ENCODE measurements at regions not wholly inside any gene's neighbourhood (a gene's known extent, or its start where the extent isn't known, plus 50 kb on each side); places are given as distances from the start of the nearest gene placed in this dataset.

DNA sequence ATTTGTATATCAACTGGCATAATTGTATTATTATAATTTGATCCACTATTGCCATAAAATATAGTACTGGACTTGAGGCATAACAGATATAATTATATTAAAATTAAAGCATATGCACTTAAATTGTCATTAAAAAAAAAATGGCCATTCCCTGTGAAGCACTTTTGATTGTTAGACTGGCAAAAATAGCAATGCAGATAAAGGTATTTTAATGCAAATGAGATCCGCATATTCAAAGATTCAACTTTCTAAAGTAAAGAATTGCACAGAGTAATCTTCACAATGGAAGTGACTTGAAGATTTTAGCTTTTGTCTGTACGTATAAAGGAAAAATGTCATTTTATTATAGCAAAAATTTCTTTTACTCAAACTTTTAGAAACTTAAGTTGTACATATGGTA lies 871.8 kb upstream of the PABPC4L start:
- Histone ChIP-seq H4K20me1 (ENCODE audit: insufficient read depth) (no peaks in the 10 kb centered on the region), H3K36me3 (ENCODE audit: low read depth) (no peaks in the 10 kb centered on the region), H3K4me2 (no peak overlapping the region), H3F3A (ENCODE audit: insufficient read depth, low read depth) (no peaks in the 10 kb centered on the region), H3K79me2 (ENCODE audit: low read depth) (no peaks in the 10 kb centered on the region), H3K4me3 (no peak overlapping the region), H3K4me1 (replicated peaks; ENCODE audit: insufficient read depth) (no peaks in the 10 kb centered on the region), H3K27ac (no peak overlapping the region), H3K9me3 (ENCODE audit: insufficient read depth, low read depth) (no peaks in the 10 kb centered on the region), H3K9me2 (ENCODE audit: insufficient read depth) (no peaks in the 10 kb centered on the region), H2AFZ (no peak overlapping the region), H3K27me3 (ENCODE audit: insufficient read depth, low read depth) (no peaks in the 10 kb centered on the region)
- TF ChIP-seq, protein P1, sequence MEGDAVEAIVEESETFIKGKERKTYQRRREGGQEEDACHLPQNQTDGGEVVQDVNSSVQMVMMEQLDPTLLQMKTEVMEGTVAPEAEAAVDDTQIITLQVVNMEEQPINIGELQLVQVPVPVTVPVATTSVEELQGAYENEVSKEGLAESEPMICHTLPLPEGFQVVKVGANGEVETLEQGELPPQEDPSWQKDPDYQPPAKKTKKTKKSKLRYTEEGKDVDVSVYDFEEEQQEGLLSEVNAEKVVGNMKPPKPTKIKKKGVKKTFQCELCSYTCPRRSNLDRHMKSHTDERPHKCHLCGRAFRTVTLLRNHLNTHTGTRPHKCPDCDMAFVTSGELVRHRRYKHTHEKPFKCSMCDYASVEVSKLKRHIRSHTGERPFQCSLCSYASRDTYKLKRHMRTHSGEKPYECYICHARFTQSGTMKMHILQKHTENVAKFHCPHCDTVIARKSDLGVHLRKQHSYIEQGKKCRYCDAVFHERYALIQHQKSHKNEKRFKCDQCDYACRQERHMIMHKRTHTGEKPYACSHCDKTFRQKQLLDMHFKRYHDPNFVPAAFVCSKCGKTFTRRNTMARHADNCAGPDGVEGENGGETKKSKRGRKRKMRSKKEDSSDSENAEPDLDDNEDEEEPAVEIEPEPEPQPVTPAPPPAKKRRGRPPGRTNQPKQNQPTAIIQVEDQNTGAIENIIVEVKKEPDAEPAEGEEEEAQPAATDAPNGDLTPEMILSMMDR (conservative IDR thresholded peaks at IDR 0.05) = no peak
- TF ChIP-seq EZH2 (IDR thresholded peaks at IDR 0.05; ENCODE audit: low read depth) = no peak
- DNase-seq = no peak
- CTCF ChIA-PET = no interaction called here
- POLR2A ChIA-PET (ENCODE audit: unreplicated experiment) = no interaction called here
- no TSS peak for BruUV-seq (replicated peaks)
- intact Hi-C loops (cut with micrococcal nuclease; ENCODE audit: unreplicated experiment) = no loop called here

DNA sequence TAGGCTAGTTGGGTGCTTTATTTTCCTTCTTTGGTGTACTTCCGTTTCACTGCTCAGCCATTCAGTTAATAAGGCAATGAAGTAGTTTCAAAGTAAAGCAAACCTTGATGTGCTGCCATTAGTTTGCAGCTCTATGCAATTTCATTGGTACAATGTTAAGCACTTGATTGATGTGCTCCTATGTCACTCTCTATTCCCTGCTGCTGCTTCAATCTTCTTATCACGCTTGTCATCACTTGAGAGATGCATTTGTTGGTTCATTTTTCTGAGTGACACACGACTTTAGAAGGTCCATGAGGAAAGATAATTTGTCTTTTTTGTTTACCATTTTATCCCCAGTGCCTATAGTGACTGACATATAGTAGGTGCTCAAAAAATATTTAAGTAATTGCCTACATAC lies 871.0 kb upstream of the PABPC4L start:
- CTCF ChIA-PET = no interaction called here
- DNase-seq = no peak
- no peaks in the 10 kb centered on the region for H3K9me3 ChIP-seq (ENCODE audit: insufficient read depth, low read depth)
- H2AFZ ChIP-seq = no peak overlapping the region
- H3K27me3 ChIP-seq (ENCODE audit: insufficient read depth, low read depth) = no peaks in the 10 kb centered on the region
- POLR2A ChIA-PET (ENCODE audit: unreplicated experiment) = no interaction called here
- no peak overlapping the region for H3K4me2 ChIP-seq
- H3K79me2 ChIP-seq (ENCODE audit: low read depth) = no peaks in the 10 kb centered on the region
- no peaks in the 10 kb centered on the region for H3F3A ChIP-seq (ENCODE audit: insufficient read depth, low read depth)
- no peaks in the 10 kb centered on the region for H4K20me1 ChIP-seq (ENCODE audit: insufficient read depth)
- H3K4me3 ChIP-seq = no peak overlapping the region
- no TSS peak for BruUV-seq (replicated peaks)
- no peaks in the 10 kb centered on the region for H3K9me2 ChIP-seq (ENCODE audit: insufficient read depth)
- no peaks in the 10 kb centered on the region for H3K36me3 ChIP-seq (ENCODE audit: low read depth)
- no peak for TF ChIP-seq EZH2 (IDR thresholded peaks at IDR 0.05; ENCODE audit: low read depth)
- TF ChIP-seq, protein P1 (conservative IDR thresholded peaks at IDR 0.05) = no peak
- no peak overlapping the region for H3K27ac ChIP-seq
- no peaks in the 10 kb centered on the region for H3K4me1 ChIP-seq (replicated peaks; ENCODE audit: insufficient read depth)
- intact Hi-C loops (cut with micrococcal nuclease; ENCODE audit: unreplicated experiment) = no loop called here

DNA sequence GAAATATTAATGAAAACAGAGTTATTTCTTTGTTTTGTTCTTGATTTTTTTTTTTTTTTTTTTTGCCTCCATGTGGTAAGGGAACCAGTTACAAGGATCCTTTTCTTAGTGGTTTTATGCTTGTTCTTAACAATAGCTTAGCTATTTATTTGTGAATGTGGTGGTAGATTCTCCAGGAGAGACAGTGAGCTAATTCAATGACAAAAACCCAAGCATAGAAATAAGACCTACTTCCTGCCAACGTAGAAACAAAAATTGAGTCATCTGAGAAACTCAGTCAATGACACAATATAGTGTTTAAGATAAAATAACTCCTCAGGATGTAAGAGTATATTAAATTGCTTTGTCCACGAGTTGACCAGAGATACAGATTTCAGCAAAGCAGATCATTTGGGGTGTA lies 863.8 kb upstream of the PABPC4L start:
- Histone ChIP-seq H3K9me2 (ENCODE audit: insufficient read depth) (no peaks in the 10 kb centered on the region), H3K79me2 (ENCODE audit: low read depth) (no peaks in the 10 kb centered on the region), H3K4me2 (no peak overlapping the region), H4K20me1 (ENCODE audit: insufficient read depth) (no peaks in the 10 kb centered on the region), H3F3A (ENCODE audit: insufficient read depth, low read depth) (no peaks in the 10 kb centered on the region), H2AFZ (no peak overlapping the region; the same call in 1 of the 2 replicates), H3K4me3 (no peak overlapping the region), H3K4me1 (replicated peaks; ENCODE audit: insufficient read depth) (no peaks in the 10 kb centered on the region), H3K9me3 (ENCODE audit: insufficient read depth, low read depth) (no peaks in the 10 kb centered on the region), H3K36me3 (ENCODE audit: low read depth) (no peaks in the 10 kb centered on the region), H3K27ac (no peak overlapping the region), H3K27me3 (ENCODE audit: insufficient read depth, low read depth) (no peaks in the 10 kb centered on the region)
- ChIA-PET CTCF (no interaction called here), POLR2A (ENCODE audit: unreplicated experiment) (no interaction called here)
- intact Hi-C loops (cut with micrococcal nuclease; ENCODE audit: unreplicated experiment) = no loop called here
- DNase-seq = no peak
- BruUV-seq (replicated peaks) = no TSS peak
- TF ChIP-seq EZH2 (IDR thresholded peaks at IDR 0.05; ENCODE audit: low read depth) = no peak
- TF ChIP-seq, protein P1 (conservative IDR thresholded peaks at IDR 0.05) = no peak
